Neural cell (in vitro differentiated cells): ENCODE measurements at regions not wholly inside any gene's neighbourhood (a gene's known extent, or its start where the extent isn't known, plus 50 kb on each side); places are given as distances from the start of the nearest gene placed in this dataset.

ENCODE experiments used
- CTCF ChIP-seq: fragments of 450-650 bp; IDR thresholded peaks from 2 replicates; pipeline ENCODE4 v1.5.1; 2014; ENCODE audit warnings: antibody characterized with exemption, mild to moderate bottlenecking, moderate library complexity; ENCODE audit not compliant: poor library complexity, severe bottlenecking
- EP300 ChIP-seq: fragments of 450-650 bp; conservative IDR thresholded peaks from 2 replicates; pipeline ENCODE4 v1.6.1; 2014; ENCODE audit warnings: antibody characterized with exemption, mild to moderate bottlenecking, moderate library complexity; ENCODE audit not compliant: poor library complexity, severe bottlenecking
- EZH2 ChIP-seq: fragments of 200-600, 300-800 bp; shearing (Covaris generic), sonication (generic); IDR thresholded peaks from 2 replicates; pipeline ENCODE4 v1.6.1; 2014; ENCODE audit warnings: antibody characterized with exemption, low read length, borderline replicate concordance, mild to moderate bottlenecking; ENCODE audit not compliant: insufficient read depth, poor library complexity, severe bottlenecking
- MXI1 ChIP-seq: fragments of 450-650 bp; conservative IDR thresholded peaks from 2 replicates; pipeline ENCODE4 v1.6.1; 2014; ENCODE audit warnings: antibody characterized with exemption, mild to moderate bottlenecking; ENCODE audit not compliant: poor library complexity, severe bottlenecking
- POLR2AphosphoS5 ChIP-seq: IDR thresholded peaks from 2 replicates; pipeline ENCODE4 v1.6.1; 2012

GRCh38 chr5:106601620-106602019 is 1069.1 kb downstream of the EFNA5 start:
- no peak for TF ChIP-seq EP300
- TF ChIP-seq MXI1: no peak
- no peak for TF ChIP-seq EZH2
- no peak for TF ChIP-seq CTCF
- no peak for TF ChIP-seq POLR2AphosphoS5
